K562 (cell line): ENCODE measurements at regions not wholly inside any gene's neighbourhood (a gene's known extent, or its start where the extent isn't known, plus 50 kb on each side); places are given as distances from the start of the nearest gene placed in this dataset.

ENCODE experiments used
- ATAC-seq: fragments of 200-7000 bp; cut with Tn5 transposase; 3 replicates; pipeline ENCODE4 v1.9.1; 2020; ENCODE audit warnings: moderate library complexity
- BruUV-seq: library from RNA; stranded (reverse); fragments of 400-500 nt; replicated peaks from 2 replicates; lab custom pipeline; 2021; lab: Mats Ljungman, UMichigan
- CTCF ChIA-PET: fragments of 300-600 bp; formaldehyde crosslinking; extraction: SDS; loops from one replicate; lab custom pipeline; 2021; ENCODE audit warnings: low intra/inter-chr PET ratio; lab: Yijun Ruan, JAX
- POLR2A ChIA-PET: fragments of 300-600, 350-650 bp; sonication (Branson Sonifier 250); formaldehyde crosslinking; extraction: SDS; loops from one replicate; lab custom pipeline; 2021; ENCODE audit warnings: antibody characterized with exemption, inconsistent platforms; lab: Yijun Ruan, JAX
- DNase-seq, 4 experiments: peaks; one replicate each; pipeline versions ENCODE4 v3.0.0 to v3.0.0-alpha.2; 2011 to 2018; ENCODE audit warnings: low spot score in 3 of 4, mixed read lengths in 3 of 4; ENCODE audit errors: extremely low read depth in 1 of 4
- FAIRE-seq: peaks from 2 replicates; lab custom pipeline; 2011; peaks lifted over from hg19 to GRCh38; lab: Jason Lieb, UNC
- H2AFZ ChIP-seq: 2 replicates; pipeline ENCODE4 v1.6.0; 2011; ENCODE audit warnings: low read depth, low read length, control low read depth, inconsistent platforms
- H3K27ac ChIP-seq: fragments of 200-600 bp; 3 replicates; pipeline ENCODE4 v1.8.0; 2011; ENCODE audit warnings: low read depth, mild to moderate bottlenecking, control low read depth, inconsistent platforms, low read length, moderate library complexity, mixed read lengths; ENCODE audit errors: extremely low read depth
- H3K27me3 ChIP-seq, 2 experiments: fragments of 300-600 bp in 1 of 2; 2 replicates in 1 of 2; 3 replicates in 1 of 2; pipeline versions ENCODE4 v1.6.0 to v1.8.0; 2011; ENCODE audit warnings: inconsistent platforms in 2 of 2, low read length in 2 of 2, mild to moderate bottlenecking in 1 of 2, mixed read lengths in 1 of 2, moderate library complexity in 1 of 2; ENCODE audit not compliant: control insufficient read depth in 2 of 2, insufficient read depth in 2 of 2
- H3K36me3 ChIP-seq: fragments of 300-600 bp; 3 replicates; pipeline ENCODE4 v1.8.0; 2011; ENCODE audit warnings: mild to moderate bottlenecking, low read length, inconsistent platforms; ENCODE audit not compliant: control insufficient read depth, insufficient read depth
- H3K4me1 ChIP-seq, 2 experiments: fragments of 200-600 bp in 1 of 2; replicated peaks in 1 of 2; 2 replicates in 1 of 2; 3 replicates in 1 of 2; pipeline versions ENCODE4 v1.5.1 to v1.8.0; 2011; ENCODE audit warnings: inconsistent platforms in 2 of 2, low read length in 2 of 2, mild to moderate bottlenecking in 1 of 2, mixed read lengths in 1 of 2, moderate library complexity in 1 of 2; ENCODE audit not compliant: control insufficient read depth in 2 of 2, insufficient read depth in 2 of 2
- H3K4me2 ChIP-seq: 2 replicates; pipeline ENCODE4 v1.6.1; 2011; ENCODE audit warnings: low read length, control low read depth, inconsistent platforms, mixed read lengths; ENCODE audit not compliant: insufficient read depth
- H3K4me3 ChIP-seq: fragments of 200-600 bp; sonication (generic), shearing (Covaris generic); 2 replicates; pipeline ENCODE4 v1.5.1; 2016; ENCODE audit warnings: control low read depth, inconsistent platforms
- H3K79me2 ChIP-seq: fragments of 200-600 bp; 3 replicates; pipeline ENCODE4 v1.8.0; 2011; ENCODE audit warnings: low read length, inconsistent platforms; ENCODE audit not compliant: control insufficient read depth, insufficient read depth
- H3K9ac ChIP-seq, 2 experiments: 2 replicates each; pipeline versions ENCODE4 v1.6.0 to v1.6.1; 2011; ENCODE audit warnings: low read depth in 2 of 2, low read length in 2 of 2, control low read depth in 1 of 2, inconsistent platforms in 1 of 2, mild to moderate bottlenecking in 1 of 2, mixed read lengths in 1 of 2; ENCODE audit not compliant: insufficient read depth in 1 of 2
- H3K9me1 ChIP-seq: one replicate; pipeline ENCODE4 v1.6.0; 2011; ENCODE audit warnings: inconsistent platforms, mild to moderate bottlenecking, low read length, moderate library complexity; ENCODE audit not compliant: control insufficient read depth, insufficient read depth
- H3K9me3 ChIP-seq: replicated peaks from 2 replicates; pipeline ENCODE4 v1.5.1; 2011; ENCODE audit warnings: low read depth, low read length, inconsistent platforms; ENCODE audit not compliant: control insufficient read depth, insufficient read depth
- H4K20me1 ChIP-seq: replicated peaks from 2 replicates; pipeline ENCODE4 v1.6.1; 2011; ENCODE audit warnings: low read length, inconsistent platforms, mixed read lengths; ENCODE audit not compliant: control insufficient read depth, insufficient read depth
- ADNP ChIP-seq: fragments of 200-800 bp; sonication (Bioruptor generic); IDR thresholded peaks from 2 replicates; pipeline ENCODE4 v1.6.1; 2016; ENCODE audit warnings: missing genetic modification characterization, missing compliant biosample characterization
- DDX20 ChIP-seq: fragments of 450-650 bp; IDR thresholded peaks from 2 replicates; pipeline ENCODE4 v1.6.1; 2016; ENCODE audit warnings: missing genetic modification characterization, low read depth, mild to moderate bottlenecking, missing compliant biosample characterization, moderate library complexity
- GATAD2A ChIP-seq: fragments of 450-650 bp; IDR thresholded peaks from 2 replicates; pipeline ENCODE4 v1.6.1; 2017
- HCFC1 ChIP-seq: IDR thresholded peaks from 2 replicates; pipeline ENCODE4 v1.6.1; 2012; ENCODE audit warnings: low read depth, low read length, improper control_type of control experiment
- HNRNPLL ChIP-seq: fragments of 200-400 bp; formaldehyde crosslinking; IDR thresholded peaks from 2 replicates; pipeline ENCODE4 v1.6.1; 2017; ENCODE audit warnings: low read length, low read depth, mild to moderate bottlenecking; ENCODE audit not compliant: poor library complexity, severe bottlenecking
- ZNF76 ChIP-seq: fragments of 250-450 bp; sonication (Bioruptor Pico); IDR thresholded peaks from 2 replicates; pipeline ENCODE4 v1.4.0; 2020; ENCODE audit warnings: mild to moderate bottlenecking, moderate library complexity, borderline replicate concordance
- WGBS: fragments of 100-300 bp; shearing (Covaris generic); methylation state at CpG from one replicate; pipeline ENCODE4 v1.1.6; 2016; ENCODE audit warnings: low coverage, mixed read lengths; ENCODE audit not compliant: insufficient coverage; ENCODE audit errors: missing lambda C conversion rate; 5-methylcytosine and 5-hydroxymethylcytosine counted together
- in situ Hi-C: fragments of 300-500 bp; cut with MboI; formaldehyde crosslinking; loops from 4 replicates; pipeline ENCODE4 v1.15.0; 2018; ENCODE audit warnings: inconsistent platforms, mixed read lengths
- intact Hi-C: fragments of 100-400 bp; cut with micrococcal nuclease; formaldehyde crosslinking; loops from 2 replicates; pipeline ENCODE4 v1.14.2; 2022
- TF ChIP-seq, protein P1 (sequence below), 2 experiments: fragments of 450-650 bp; formaldehyde crosslinking in 1 of 2; IDR thresholded peaks; 2 replicates each; pipeline versions ENCODE4 v1.4.0 to v1.6.1; 2014 to 2020; ENCODE audit warnings: mild to moderate bottlenecking in 2 of 2, borderline replicate concordance in 1 of 2, low read depth in 1 of 2

DNA sequence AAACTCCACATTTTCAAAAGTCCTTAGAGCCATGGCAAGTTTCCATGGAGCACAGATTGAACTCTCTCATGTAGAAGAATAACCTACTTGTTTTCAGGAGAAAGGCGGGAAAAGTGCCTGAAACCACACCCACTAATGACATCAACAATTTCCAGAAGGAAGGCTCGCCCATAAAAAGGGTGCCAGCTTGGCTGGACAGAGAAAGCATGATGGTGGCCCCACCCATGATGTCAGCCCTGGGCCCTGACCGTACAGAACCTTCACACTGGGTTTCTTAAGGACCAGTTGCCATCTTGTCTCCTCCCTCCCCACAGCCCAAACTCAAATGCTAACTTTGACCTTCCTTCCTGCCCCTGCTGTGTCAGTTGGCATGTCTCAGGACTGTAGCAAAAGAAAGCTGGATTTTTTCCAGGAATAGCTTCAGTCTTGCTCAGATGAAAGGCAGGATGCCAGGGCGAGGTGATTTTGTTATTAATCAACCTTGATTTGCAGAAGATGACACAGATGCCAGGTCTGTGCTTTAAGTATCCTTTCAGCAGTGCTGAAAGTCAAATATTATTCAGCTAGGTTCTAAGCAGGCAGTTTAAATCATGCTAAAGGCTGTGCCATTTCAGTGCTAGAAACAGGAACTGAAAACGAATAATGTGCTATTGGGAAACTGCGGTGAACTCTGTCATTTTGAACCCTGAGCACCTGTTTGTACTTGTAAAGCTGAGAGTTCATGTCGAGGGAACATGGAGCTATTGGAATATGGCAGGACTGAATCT is 89.5 kb upstream of the RFC3 start (continued):
- TF ChIP-seq HNRNPLL, result no peak
- TF ChIP-seq ADNP (tag), result no peak
- no peak for TF ChIP-seq DDX20 (tag)
- no peak for TF ChIP-seq ZNF76 (CRISPR knock-in tag)
- no peak for TF ChIP-seq HCFC1
- no peak for TF ChIP-seq GATAD2A
- TF ChIP-seq, all 486 proteins: peak for 0

DNA sequence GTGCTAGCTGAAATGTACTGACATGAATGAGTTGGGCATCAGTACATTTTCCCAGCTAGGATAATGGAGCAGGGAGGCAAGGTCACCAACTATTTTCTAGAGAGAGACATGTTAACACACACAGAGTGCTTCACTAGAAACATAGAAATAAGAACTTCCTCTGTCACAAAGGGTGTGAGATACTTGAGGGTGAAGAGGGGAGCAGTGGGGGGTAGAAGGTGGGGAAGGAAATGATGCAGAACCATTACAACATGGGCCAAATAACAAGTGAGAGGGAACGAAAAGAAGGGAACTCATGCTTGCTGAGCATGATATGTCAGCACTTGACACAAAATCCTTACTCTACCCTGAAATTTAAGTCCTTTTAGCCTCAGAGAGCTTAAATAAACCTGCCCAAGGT is 87.8 kb upstream of the RFC3 start:
- no peak for FAIRE-seq
- no peak overlapping the region for H2AFZ ChIP-seq
- no peak overlapping the region for H3K27ac ChIP-seq
- no peaks in the 10 kb centered on the region for H3K9me3 ChIP-seq
- ChIA-PET POLR2A (no interaction called here), CTCF (no interaction called here)
- H3K4me3 ChIP-seq, result no peak overlapping the region
- ATAC-seq, result no peak
- TF ChIP-seq, protein P1, sequence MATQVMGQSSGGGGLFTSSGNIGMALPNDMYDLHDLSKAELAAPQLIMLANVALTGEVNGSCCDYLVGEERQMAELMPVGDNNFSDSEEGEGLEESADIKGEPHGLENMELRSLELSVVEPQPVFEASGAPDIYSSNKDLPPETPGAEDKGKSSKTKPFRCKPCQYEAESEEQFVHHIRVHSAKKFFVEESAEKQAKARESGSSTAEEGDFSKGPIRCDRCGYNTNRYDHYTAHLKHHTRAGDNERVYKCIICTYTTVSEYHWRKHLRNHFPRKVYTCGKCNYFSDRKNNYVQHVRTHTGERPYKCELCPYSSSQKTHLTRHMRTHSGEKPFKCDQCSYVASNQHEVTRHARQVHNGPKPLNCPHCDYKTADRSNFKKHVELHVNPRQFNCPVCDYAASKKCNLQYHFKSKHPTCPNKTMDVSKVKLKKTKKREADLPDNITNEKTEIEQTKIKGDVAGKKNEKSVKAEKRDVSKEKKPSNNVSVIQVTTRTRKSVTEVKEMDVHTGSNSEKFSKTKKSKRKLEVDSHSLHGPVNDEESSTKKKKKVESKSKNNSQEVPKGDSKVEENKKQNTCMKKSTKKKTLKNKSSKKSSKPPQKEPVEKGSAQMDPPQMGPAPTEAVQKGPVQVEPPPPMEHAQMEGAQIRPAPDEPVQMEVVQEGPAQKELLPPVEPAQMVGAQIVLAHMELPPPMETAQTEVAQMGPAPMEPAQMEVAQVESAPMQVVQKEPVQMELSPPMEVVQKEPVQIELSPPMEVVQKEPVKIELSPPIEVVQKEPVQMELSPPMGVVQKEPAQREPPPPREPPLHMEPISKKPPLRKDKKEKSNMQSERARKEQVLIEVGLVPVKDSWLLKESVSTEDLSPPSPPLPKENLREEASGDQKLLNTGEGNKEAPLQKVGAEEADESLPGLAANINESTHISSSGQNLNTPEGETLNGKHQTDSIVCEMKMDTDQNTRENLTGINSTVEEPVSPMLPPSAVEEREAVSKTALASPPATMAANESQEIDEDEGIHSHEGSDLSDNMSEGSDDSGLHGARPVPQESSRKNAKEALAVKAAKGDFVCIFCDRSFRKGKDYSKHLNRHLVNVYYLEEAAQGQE (IDR thresholded peaks at IDR 0.05; ENCODE audit: borderline replicate concordance), result no peak
- TF ChIP-seq, protein P1 (CRISPR knock-in tag; IDR thresholded peaks at IDR 0.05; ENCODE audit: low read depth), result no peak
- H3K9ac ChIP-seq, result no peak overlapping the region
- no CpG with 5 or more reads among the region's 1 CpG for WGBS
- H4K20me1 ChIP-seq, result no peaks in the 10 kb centered on the region
- DNase-seq, result no peak
- no peaks in the 10 kb centered on the region for H3K4me1 ChIP-seq
- in situ Hi-C loops (no loop called here), intact Hi-C loops (no loop called here)
- H3K9me1 ChIP-seq, result no peaks in the 10 kb centered on the region
- H3K27me3 ChIP-seq, result no peaks in the 10 kb centered on the region
- no TSS peak for BruUV-seq
- no peaks in the 10 kb centered on the region for H3K79me2 ChIP-seq
- no peak overlapping the region for H3K4me2 ChIP-seq
- H3K36me3 ChIP-seq, result no peaks in the 10 kb centered on the region
